ENCODE measurements at regions not wholly inside any gene's neighbourhood (a gene's known extent, or its start where the extent isn't known, plus 50 kb on each side); places are given as distances from the start of the nearest gene placed in this dataset.

GRCh38 chr9:109681301-109681700, 98.7 kb upstream of the PALM2AKAP2 start:
- Histone ChIP-seq H3K27me3 (no peaks in the 10 kb centered on the region), H3K4me1 (no peaks in the 10 kb centered on the region), H3K36me3 (replicated peaks in 1 of 2; ENCODE audit: insufficient read depth in 1 of 2, low read depth in 2 of 2) (no peaks in the 10 kb centered on the region), H3K4me3 (no peak overlapping the region), H3K27ac (no peak overlapping the region), H3K9me3 (no peaks in the 10 kb centered on the region)
- WGBS, 2 donors: 75 to 84% methylated on average over 2 of the region's 2 CpGs
- intact Hi-C loops (cut with DNase I): no loop called here
- ATAC-seq (no peak), DNase-seq (no peak)
- TF ChIP-seq CTCF (IDR thresholded peaks at IDR 0.05) (no peak), POLR2A (IDR thresholded peaks at IDR 0.05) (no peak)

GRCh38 chr9:109682227-109682626, 97.8 kb upstream of the PALM2AKAP2 start:
- TF ChIP-seq POLR2A (IDR thresholded peaks at IDR 0.05) (no peak), CTCF (IDR thresholded peaks at IDR 0.05) (no peak)
- H3K4me1 ChIP-seq: no peaks in the 10 kb centered on the region
- H3K9me3 ChIP-seq: no peaks in the 10 kb centered on the region
- DNase-seq (no peak), ATAC-seq (no peak)
- intact Hi-C loops (cut with DNase I): no loop called here
- WGBS, 2 donors: 63% methylated on average over 1 of the region's 1 CpG
- no peaks in the 10 kb centered on the region for H3K27me3 ChIP-seq
- no peak overlapping the region for H3K27ac ChIP-seq
- no peaks in the 10 kb centered on the region for H3K36me3 ChIP-seq (replicated peaks in 1 of 2; ENCODE audit: insufficient read depth in 1 of 2, low read depth in 2 of 2)
- no peak overlapping the region for H3K4me3 ChIP-seq

- DNase-seq (no peak), ATAC-seq (no peak)
- intact Hi-C loops (cut with DNase I): no loop called here
- Histone ChIP-seq H3K9me3 (no peaks in the 10 kb centered on the region), H3K27me3 (no peaks in the 10 kb centered on the region), H3K36me3 (replicated peaks in 1 of 2; ENCODE audit: insufficient read depth in 1 of 2, low read depth in 2 of 2) (no peaks in the 10 kb centered on the region), H3K4me1 (no peaks in the 10 kb centered on the region), H3K4me3 (no peak overlapping the region), H3K27ac (no peak overlapping the region)
- TF ChIP-seq POLR2A (IDR thresholded peaks at IDR 0.05): no peak
- no peak for TF ChIP-seq CTCF (IDR thresholded peaks at IDR 0.05)
- WGBS, 2 donors: 74 to 82% methylated on average over 3 of the region's 3 CpGs
These were observed 96.5 kb upstream of the PALM2AKAP2 start for GRCh38 chr9:109683521-109683920.

GRCh38 chr9:109689701-109690100, 90.3 kb upstream of the PALM2AKAP2 start:
- Histone ChIP-seq H3K36me3 (replicated peaks in 1 of 2; ENCODE audit: insufficient read depth in 1 of 2, low read depth in 2 of 2) (no peaks in the 10 kb centered on the region), H3K27me3 (no peaks in the 10 kb centered on the region), H3K4me3 (no peak overlapping the region), H3K9me3 (no peaks in the 10 kb centered on the region), H3K27ac (no peak overlapping the region), H3K4me1 (no peaks in the 10 kb centered on the region)
- 74 to 76% methylated on average over 3 of the region's 3 CpGs for WGBS, 2 donors
- no peak for TF ChIP-seq CTCF (IDR thresholded peaks at IDR 0.05)
- no peak for TF ChIP-seq POLR2A (IDR thresholded peaks at IDR 0.05)
- no peak for DNase-seq
- intact Hi-C loops (cut with DNase I): no loop called here
- no peak for ATAC-seq

GRCh38 chr9:109699019-109699418, 81.0 kb upstream of the PALM2AKAP2 start:
- no peak for ATAC-seq
- intact Hi-C loops (cut with DNase I): no loop called here
- WGBS, 2 donors: 60 to 63% methylated on average over 2 of the region's 2 CpGs

More at GRCh38 chr9:109699019-109699418, 81.0 kb upstream of the PALM2AKAP2 start:
- Histone ChIP-seq H3K27ac (no peak overlapping the region), H3K9me3 (no peaks in the 10 kb centered on the region), H3K4me3 (no peak overlapping the region), H3K4me1 (no peaks in the 10 kb centered on the region), H3K27me3 (no peaks in the 10 kb centered on the region), H3K36me3 (replicated peaks in 1 of 2; ENCODE audit: insufficient read depth in 1 of 2, low read depth in 2 of 2) (no peaks in the 10 kb centered on the region)
- TF ChIP-seq POLR2A (IDR thresholded peaks at IDR 0.05) (no peak), CTCF (IDR thresholded peaks at IDR 0.05) (no peak)
- DNase-seq: no peak
